H1 (cell line): ENCODE measurements at regions not wholly inside any gene's neighbourhood (a gene's known extent, or its start where the extent isn't known, plus 50 kb on each side); places are given as distances from the start of the nearest gene placed in this dataset.
A peak's percentile ranks its signal among the peaks of the same experiment; 100 is the strongest.

Source experiments
- CTCF ChIA-PET: fragments of 300-600 bp; sonication (Branson Sonifier 250); formaldehyde crosslinking; loops from one replicate; lab custom pipeline; 2021; ENCODE audit not compliant: partially characterized antibody; lab: Charles Lee
- POLR2A ChIA-PET: fragments of 300-600 bp; sonication (Branson Sonifier 250); formaldehyde crosslinking; loops from one replicate; lab custom pipeline; 2021; ENCODE audit warnings: inconsistent platforms; ENCODE audit not compliant: partially characterized antibody; lab: Charles Lee
- DNase-seq, 2 experiments: peaks; one replicate each; pipeline versions ENCODE4 v3.0.0 to v3.0.0-alpha.2; 2010 to 2022; ENCODE audit warnings: low spot score in 2 of 2, low read depth in 1 of 2, mixed read lengths in 1 of 2
- FAIRE-seq: peaks from 2 replicates; lab custom pipeline; 2011; peaks lifted over from hg19 to GRCh38; lab: Jason Lieb, UNC
- H2AFZ ChIP-seq: 2 replicates; pipeline ENCODE4 v1.8.1; 2012; ENCODE audit warnings: low read length, inconsistent platforms
- H2AK5ac ChIP-seq: 2 replicates; pipeline ENCODE4 v1.6.1; 2013; ENCODE audit warnings: low read depth, low read length
- H2BK120ac ChIP-seq: replicated peaks from 2 replicates; pipeline ENCODE3; 2013; ENCODE audit warnings: low read depth, low read length, inconsistent platforms
- H2BK12ac ChIP-seq: 2 replicates; pipeline ENCODE4 v1.6.1; 2013; ENCODE audit warnings: low read depth, low read length
- H2BK15ac ChIP-seq: 2 replicates; pipeline ENCODE4 v1.6.1; 2013; ENCODE audit warnings: low read length
- H2BK20ac ChIP-seq: 2 replicates; pipeline ENCODE4 v1.6.1; 2013; ENCODE audit warnings: low read length
- H2BK5ac ChIP-seq: 2 replicates; pipeline ENCODE4 v1.6.1; 2013; ENCODE audit warnings: low read depth, low read length
- H3K14ac ChIP-seq: 2 replicates; pipeline ENCODE4 v1.6.1; 2013; ENCODE audit warnings: inconsistent platforms; ENCODE audit not compliant: insufficient read length
- H3K18ac ChIP-seq: 2 replicates; pipeline ENCODE4 v1.6.1; 2013; ENCODE audit warnings: low read length; ENCODE audit errors: extremely low read depth
- H3K23ac ChIP-seq: 2 replicates; pipeline ENCODE4 v1.6.1; 2013; ENCODE audit warnings: inconsistent platforms; ENCODE audit not compliant: insufficient read length
- H3K23me2 ChIP-seq: 2 replicates; pipeline ENCODE4 v1.6.1; 2013; ENCODE audit warnings: low read depth, low read length
- H3K27ac ChIP-seq: 2 replicates; pipeline ENCODE4 v1.6.1; 2011; ENCODE audit warnings: low read depth, low read length, inconsistent platforms
- H3K27me3 ChIP-seq, 4 experiments: replicated peaks in 1 of 4; 1 replicate in 1 of 4; 2 replicates in 3 of 4; pipeline versions ENCODE4 v1.6.1 to v1.8.1; 2011 to 2013; ENCODE audit warnings: low read length in 3 of 4, mild to moderate bottlenecking in 3 of 4, inconsistent platforms in 2 of 4, mixed read lengths in 2 of 4, moderate library complexity in 1 of 4; ENCODE audit not compliant: control insufficient read depth in 3 of 4, insufficient read depth in 3 of 4; ENCODE audit errors: extremely low read depth in 1 of 4
- H3K36me3 ChIP-seq, 4 experiments: 2 replicates each; pipeline versions ENCODE4 v1.6.1 to v1.8.1; 2011 to 2013; ENCODE audit warnings: mild to moderate bottlenecking in 4 of 4, low read length in 3 of 4, moderate library complexity in 2 of 4, control low read depth in 1 of 4, inconsistent platforms in 1 of 4; ENCODE audit not compliant: insufficient read depth in 4 of 4, control insufficient read depth in 2 of 4
- H3K4ac ChIP-seq: replicated peaks from 2 replicates; pipeline ENCODE3; 2013; ENCODE audit warnings: low read length, low read depth, mixed read lengths, inconsistent platforms; ENCODE audit not compliant: insufficient read length
- H3K4me1 ChIP-seq, 4 experiments: replicated peaks in 1 of 4; 1 replicate in 1 of 4; 2 replicates in 3 of 4; pipeline versions ENCODE4 v1.6.1 to v1.8.1; 2011 to 2013; ENCODE audit warnings: low read length in 3 of 4, inconsistent platforms in 2 of 4, mixed read lengths in 1 of 4; ENCODE audit not compliant: insufficient read depth in 4 of 4, control insufficient read depth in 3 of 4
- H3K4me2 ChIP-seq, 2 experiments: 2 replicates each; pipeline versions ENCODE4 v1.6.1 to v1.8.1; 2011 to 2013; ENCODE audit warnings: low read depth in 2 of 2, low read length in 2 of 2, control low read depth in 1 of 2, inconsistent platforms in 1 of 2, mild to moderate bottlenecking in 1 of 2; ENCODE audit not compliant: insufficient read depth in 1 of 2
- H3K4me3 ChIP-seq, 4 experiments: fragments of 200-600, 300-600 bp in 1 of 4; sonication (generic), shearing (Covaris generic), sonication (Bioruptor Twin) in 1 of 4; 2 replicates each; pipeline versions ENCODE4 v1.5.1 to v1.8.1; 2011 to 2016; ENCODE audit warnings: low read length in 4 of 4, low read depth in 3 of 4, control low read depth in 2 of 4, inconsistent platforms in 2 of 4, mild to moderate bottlenecking in 2 of 4, mixed read lengths in 1 of 4, moderate library complexity in 1 of 4; ENCODE audit not compliant: insufficient read depth in 2 of 4; ENCODE audit errors: extremely low read depth in 1 of 4
- H3K56ac ChIP-seq: replicated peaks from 2 replicates; pipeline ENCODE3; 2013; ENCODE audit warnings: low read depth, mild to moderate bottlenecking, mixed read lengths, low read length, inconsistent platforms; ENCODE audit not compliant: insufficient read length
- H3K79me1 ChIP-seq: 2 replicates; pipeline ENCODE4 v1.6.1; 2013; ENCODE audit warnings: low read depth, low read length, control low read depth
- H3K79me2 ChIP-seq, 2 experiments: 2 replicates each; pipeline versions ENCODE4 v1.6.1 to v1.8.1; 2012 to 2013; ENCODE audit warnings: low read length in 2 of 2, mild to moderate bottlenecking in 2 of 2, inconsistent platforms in 1 of 2; ENCODE audit not compliant: insufficient read depth in 2 of 2, control insufficient read depth in 1 of 2
- H3K9ac ChIP-seq, 4 experiments: replicated peaks in 1 of 4; 1 replicate in 1 of 4; 2 replicates in 3 of 4; pipeline versions ENCODE4 v1.6.1 to v1.8.1; 2011 to 2013; ENCODE audit warnings: low read depth in 3 of 4, low read length in 3 of 4, control low read depth in 2 of 4, mild to moderate bottlenecking in 2 of 4, moderate library complexity in 2 of 4, inconsistent platforms in 1 of 4; ENCODE audit errors: extremely low read depth in 1 of 4
- H3K9me3 ChIP-seq, 2 experiments: 2 replicates each; pipeline versions ENCODE4 v1.6.1 to v1.8.1; 2012 to 2013; ENCODE audit warnings: mild to moderate bottlenecking in 2 of 2, moderate library complexity in 2 of 2, control low read depth in 1 of 2, inconsistent platforms in 1 of 2, low read depth in 1 of 2, low read length in 1 of 2, mixed read lengths in 1 of 2; ENCODE audit not compliant: insufficient read depth in 2 of 2
- H4K20me1 ChIP-seq, 2 experiments: replicated peaks in 1 of 2; 2 replicates each; pipeline versions ENCODE3 to v1.8.1; 2011 to 2013; ENCODE audit warnings: inconsistent platforms in 2 of 2, low read length in 2 of 2, mild to moderate bottlenecking in 1 of 2; ENCODE audit not compliant: insufficient read depth in 2 of 2, control insufficient read depth in 1 of 2
- H4K5ac ChIP-seq: 2 replicates; pipeline ENCODE4 v1.6.1; 2013; ENCODE audit warnings: low read length, low read depth, mixed read lengths, inconsistent platforms; ENCODE audit not compliant: insufficient read length
- H4K8ac ChIP-seq: 2 replicates; pipeline ENCODE4 v1.8.0; 2013; ENCODE audit warnings: mild to moderate bottlenecking, moderate library complexity, low read length, inconsistent platforms; ENCODE audit not compliant: insufficient read depth; ENCODE audit errors: extremely low read depth
- H4K91ac ChIP-seq: replicated peaks from 2 replicates; pipeline ENCODE3; 2013; ENCODE audit warnings: low read length, mixed read lengths, inconsistent platforms; ENCODE audit not compliant: insufficient read length
- CBX5 ChIP-seq: fragments of 300-800, 300-1000 bp; sonication (generic); IDR thresholded peaks from 2 replicates; pipeline ENCODE4 v1.7.1; 2016; ENCODE audit warnings: antibody characterized with exemption, low read length, low read depth
- CREB1 ChIP-seq: IDR thresholded peaks from 2 replicates; pipeline ENCODE4 v1.6.1; 2012; ENCODE audit warnings: inconsistent platforms
- CTBP2 ChIP-seq: IDR thresholded peaks from 2 replicates; pipeline ENCODE4 v1.7.0; 2011; ENCODE audit warnings: borderline replicate concordance, mild to moderate bottlenecking, moderate library complexity, mixed read lengths, low read length; ENCODE audit not compliant: insufficient read depth, insufficient read length
- EP300 ChIP-seq, 2 experiments: IDR thresholded peaks; 1 replicate in 1 of 2; 2 replicates in 1 of 2; pipeline ENCODE4 v1.6.1; 2011 to 2012; ENCODE audit warnings: low read depth in 2 of 2, low read length in 2 of 2, mild to moderate bottlenecking in 2 of 2, borderline replicate concordance in 1 of 2, inconsistent platforms in 1 of 2, moderate library complexity in 1 of 2
- GTF2F1 ChIP-seq: IDR thresholded peaks from 2 replicates; pipeline ENCODE4 v1.6.1; 2012; ENCODE audit warnings: low read depth, low read length, improper control_type of control experiment, borderline replicate concordance
- JUND ChIP-seq: IDR thresholded peaks from 2 replicates; pipeline ENCODE4 v1.6.1; 2011; ENCODE audit warnings: mild to moderate bottlenecking, improper control_type of control experiment, low read length
- KDM4A ChIP-seq: IDR thresholded peaks from one replicate; pipeline ENCODE4 v1.7.1; 2012; ENCODE audit warnings: low read depth, mild to moderate bottlenecking, moderate library complexity, low read length, inconsistent platforms; ENCODE audit not compliant: severe bottlenecking
- MAFK ChIP-seq: IDR thresholded peaks from 2 replicates; pipeline ENCODE4 v1.6.1; 2012; ENCODE audit warnings: low read depth, mild to moderate bottlenecking, improper control_type of control experiment, low read length
- PHF8 ChIP-seq: fragments of 200-600 bp; sonication (generic); conservative IDR thresholded peaks from 2 replicates; pipeline ENCODE4 v1.7.1; 2012; ENCODE audit warnings: low read depth, mild to moderate bottlenecking, inconsistent platforms, low read length, moderate library complexity
- RBBP5 ChIP-seq: IDR thresholded peaks from 2 replicates; pipeline ENCODE4 v1.7.1; 2012; ENCODE audit warnings: low read depth, mild to moderate bottlenecking, inconsistent platforms, low read length, moderate library complexity, borderline replicate concordance
- RFX5 ChIP-seq: IDR thresholded peaks from 2 replicates; pipeline ENCODE4 v1.6.1; 2011; ENCODE audit warnings: low read depth, low read length, improper control_type of control experiment, borderline replicate concordance
- RXRA ChIP-seq: IDR thresholded peaks from 2 replicates; pipeline ENCODE4 v1.6.1; 2011; ENCODE audit warnings: low read depth, mild to moderate bottlenecking, low read length, moderate library complexity; ENCODE audit not compliant: insufficient read depth
- SUZ12 ChIP-seq: fragments of 200-600 bp; sonication (generic); IDR thresholded peaks from 2 replicates; pipeline ENCODE4 v1.6.1; 2012; ENCODE audit warnings: mild to moderate bottlenecking, inconsistent platforms, low read length, moderate library complexity, mixed read lengths
- WGBS, 2 experiments: shearing (Covaris generic) in 1 of 2; methylation state at CpG; one replicate each; pipeline versions ENCODE4 v1.1.6 to v1.1.7; 2013 to 2015; ENCODE audit warnings: low lambda C conversion rate in 2 of 2, mixed read lengths in 2 of 2, inconsistent platforms in 1 of 2, low coverage in 1 of 2, missing lambda C conversion rate in 1 of 2; ENCODE audit not compliant: insufficient replicate concordance in 2 of 2, insufficient coverage in 1 of 2, insufficient read length in 1 of 2; ENCODE audit errors: extremely low coverage in 1 of 2, missing lambda C conversion rate in 1 of 2; 5-methylcytosine and 5-hydroxymethylcytosine counted together
- TF ChIP-seq, protein P1 (sequence below): IDR thresholded peaks from 2 replicates; pipeline ENCODE4 v1.6.1; 2012; ENCODE audit warnings: inconsistent platforms

DNA sequence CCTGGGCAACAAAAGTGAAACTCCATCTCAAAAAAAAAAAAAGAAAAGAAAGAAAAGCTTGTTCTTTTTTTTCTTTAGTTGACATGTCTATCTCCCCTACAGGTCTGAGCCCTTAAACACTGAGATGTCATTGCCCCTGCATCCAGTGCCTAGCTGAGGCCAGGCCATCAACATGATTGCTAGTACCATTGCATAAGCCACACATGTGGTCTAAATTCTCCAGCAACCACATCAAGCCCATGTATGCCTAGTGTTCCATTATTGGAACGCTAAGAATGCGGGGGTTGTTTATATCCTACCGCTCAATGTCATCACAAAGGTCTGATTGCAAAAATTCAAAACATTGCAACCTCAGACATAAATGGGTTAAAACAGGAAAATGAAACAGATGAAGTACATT lies 62.7 kb downstream of the NPTX2 start:
- peak; percentile 28 for FAIRE-seq
- TF ChIP-seq SUZ12, result no peak
- no peak for TF ChIP-seq EP300 (IDR thresholded peaks at IDR 0.05; ENCODE audit: borderline replicate concordance in 1 of 2, low read depth in 2 of 2, low read length in 2 of 2)
- TF ChIP-seq, protein P1, sequence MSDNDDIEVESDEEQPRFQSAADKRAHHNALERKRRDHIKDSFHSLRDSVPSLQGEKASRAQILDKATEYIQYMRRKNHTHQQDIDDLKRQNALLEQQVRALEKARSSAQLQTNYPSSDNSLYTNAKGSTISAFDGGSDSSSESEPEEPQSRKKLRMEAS, result no peak
- no peak for TF ChIP-seq MAFK
- no peak for TF ChIP-seq PHF8
- no peak for TF ChIP-seq KDM4A
- TF ChIP-seq CTBP2, result no peak
- TF ChIP-seq CBX5, result no peak
- no peak for TF ChIP-seq RXRA
- no peak for TF ChIP-seq RFX5
- no peak for TF ChIP-seq RBBP5
- no peak for TF ChIP-seq JUND
- TF ChIP-seq CREB1, result no peak
- no peak for TF ChIP-seq GTF2F1

More for the DNA sequence above, 62.7 kb downstream of the NPTX2 start:
- Histone ChIP-seq H4K5ac (no peak overlapping the region), H3K36me3 (no peaks in the 10 kb centered on the region; a peak in 1 of 8 replicates), H3K4ac (no peak overlapping the region), H2BK20ac (no peak overlapping the region), H3K9ac (no peak overlapping the region), H3K27me3 (no peaks in the 10 kb centered on the region), H2AFZ (no peak overlapping the region), H3K18ac (no peak overlapping the region), H2BK120ac (no peak overlapping the region), H3K23ac (no peak overlapping the region), H4K91ac (no peak overlapping the region), H3K23me2 (no peaks in the 10 kb centered on the region; the same call in 1 of the 2 replicates), H2BK15ac (no peak overlapping the region), H3K56ac (no peak overlapping the region), H3K79me2 (no peaks in the 10 kb centered on the region), H4K20me1 (no peaks in the 10 kb centered on the region), H2BK5ac (no peak overlapping the region), H3K9me3 (no peaks in the 10 kb centered on the region), H4K8ac (no peak overlapping the region), H2BK12ac (no peak overlapping the region), H3K14ac (no peak overlapping the region), H3K27ac (no peak overlapping the region), H3K4me3 (no peak overlapping the region), H3K4me1 (no peaks in the 10 kb centered on the region), H3K4me2 (no peak overlapping the region), H2AK5ac (no peak overlapping the region), H3K79me1 (no peaks in the 10 kb centered on the region)
- WGBS, 2 experiments, result 52% methylated on average over 3 of the region's 3 CpGs; no CpG with 5 or more reads in 1 of the 2 experiments
- ChIA-PET POLR2A (interaction anchor here (0.6 kb wide), 1 partner anchor 10 kb away, joined by 3 read pairs; no protein-coding TSS in a partner anchor), CTCF (interaction anchor here (0.8 kb wide), 2 partner anchors 8 to 14 kb away, joined by 3 read pairs; no protein-coding TSS in a partner anchor)
- DNase-seq, result no peak
